CD14-positive monocyte (primary cell): ENCODE measurements at regions not wholly inside any gene's neighbourhood (a gene's known extent, or its start where the extent isn't known, plus 50 kb on each side); places are given as distances from the start of the nearest gene placed in this dataset.

Experiments used
- DNase-seq, 3 donors: peaks; one replicate each; pipeline ENCODE4 v3.0.0-alpha.2; 2011 to 2022
- H2AFZ ChIP-seq: 2 replicates; pipeline ENCODE4 v1.6.0; 2012; ENCODE audit warnings: mild to moderate bottlenecking, low read depth, low read length, inconsistent platforms; ENCODE audit not compliant: insufficient read depth, poor library complexity, severe bottlenecking
- H3K27ac ChIP-seq, 2 donors: 1 replicate in 1 of 2; 2 replicates in 1 of 2; pipeline ENCODE4 v1.5.1; 2012 to 2013; ENCODE audit warnings: low read length in 2 of 2, control low read depth in 1 of 2, inconsistent platforms in 1 of 2, low read depth in 1 of 2, mild to moderate bottlenecking in 1 of 2
- H3K27me3 ChIP-seq, 2 donors: one replicate each; pipeline versions ENCODE4 v1.6.0 to v1.6.1; 2011 to 2013; ENCODE audit warnings: low read length in 2 of 2; ENCODE audit not compliant: control insufficient read depth in 2 of 2, insufficient read depth in 2 of 2
- H3K36me3 ChIP-seq, 2 donors: replicated peaks in 1 of 2; 1 replicate in 1 of 2; 2 replicates in 1 of 2; pipeline versions ENCODE4 v1.5.1 to v1.6.1; 2012 to 2013; ENCODE audit warnings: low read length in 2 of 2, control low read depth in 1 of 2, inconsistent platforms in 1 of 2, mild to moderate bottlenecking in 1 of 2; ENCODE audit not compliant: insufficient read depth in 2 of 2, control insufficient read depth in 1 of 2
- H3K4me1 ChIP-seq, 2 donors: 1 replicate in 1 of 2; 2 replicates in 1 of 2; pipeline versions ENCODE4 v1.5.1 to v1.6.1; 2012 to 2013; ENCODE audit warnings: low read length in 2 of 2, control low read depth in 1 of 2, inconsistent platforms in 1 of 2, mild to moderate bottlenecking in 1 of 2, moderate library complexity in 1 of 2; ENCODE audit not compliant: insufficient read depth in 2 of 2, control insufficient read depth in 1 of 2
- H3K4me2 ChIP-seq: replicated peaks from 2 replicates; pipeline ENCODE3; 2012; ENCODE audit warnings: low read length, moderate library complexity, mild to moderate bottlenecking; ENCODE audit not compliant: poor library complexity, severe bottlenecking; ENCODE audit errors: extremely low read depth
- H3K4me3 ChIP-seq, 3 experiments: fragments of 200-600 bp in 1 of 3; sonication (generic) in 1 of 3; replicated peaks in 1 of 3; 1 replicate in 2 of 3; 2 replicates in 1 of 3; pipeline ENCODE4 v1.5.1; 2011 to 2013; ENCODE audit warnings: low read length in 3 of 3, mild to moderate bottlenecking in 3 of 3, control low read depth in 2 of 3, low read depth in 2 of 3, inconsistent platforms in 1 of 3, moderate library complexity in 1 of 3
- H3K79me2 ChIP-seq: 2 replicates; pipeline ENCODE4 v1.6.0; 2012; ENCODE audit warnings: mild to moderate bottlenecking, control low read depth, inconsistent platforms, low read length, moderate library complexity; ENCODE audit not compliant: insufficient read depth
- H3K9ac ChIP-seq: 2 replicates; pipeline ENCODE4 v1.6.0; 2017; ENCODE audit warnings: low read length, mild to moderate bottlenecking; ENCODE audit not compliant: insufficient read depth, poor library complexity, severe bottlenecking
- H3K9me3 ChIP-seq, 2 donors: replicated peaks in 1 of 2; 1 replicate in 1 of 2; 2 replicates in 1 of 2; pipeline versions ENCODE4 v1.5.1 to v1.6.1; 2012 to 2013; ENCODE audit warnings: low read length in 2 of 2, control low read depth in 1 of 2; ENCODE audit not compliant: control insufficient read depth in 1 of 2, insufficient read depth in 1 of 2
- H4K20me1 ChIP-seq: 2 replicates; pipeline ENCODE4 v1.6.0; 2012; ENCODE audit warnings: mild to moderate bottlenecking, low read length, control low read depth, moderate library complexity; ENCODE audit not compliant: insufficient read depth
- H3K27ac Mint-ChIP-seq, 7 donors: one replicate each; pipeline ENCODE4 v1.8.0; 2020; ENCODE audit warnings: mild to moderate bottlenecking in 7 of 7, mixed read lengths in 7 of 7, moderate library complexity in 6 of 7, inconsistent platforms in 2 of 7
- H3K27me3 Mint-ChIP-seq, 3 donors: one replicate each; pipeline ENCODE4 v1.8.0; 2021 to 2022; ENCODE audit warnings: low read depth in 3 of 3, mild to moderate bottlenecking in 3 of 3, mixed read lengths in 3 of 3, moderate library complexity in 3 of 3, inconsistent platforms in 1 of 3
- H3K36me3 Mint-ChIP-seq, 2 donors: one replicate each; pipeline ENCODE4 v1.8.0; 2020; ENCODE audit warnings: mixed read lengths in 2 of 2, inconsistent platforms in 1 of 2, mild to moderate bottlenecking in 1 of 2
- H3K4me1 Mint-ChIP-seq: one replicate; pipeline ENCODE4 v1.8.0; 2020; ENCODE audit warnings: mild to moderate bottlenecking, mixed read lengths
- H3K4me3 Mint-ChIP-seq, 2 donors: one replicate each; pipeline ENCODE4 v1.8.0; 2020; ENCODE audit warnings: mild to moderate bottlenecking in 2 of 2, mixed read lengths in 2 of 2, moderate library complexity in 1 of 2
- H3K9me3 Mint-ChIP-seq, 7 donors: one replicate each; pipeline ENCODE4 v1.8.0; 2020 to 2022; ENCODE audit warnings: mixed read lengths in 7 of 7, mild to moderate bottlenecking in 6 of 7, moderate library complexity in 6 of 7, inconsistent platforms in 2 of 7
- CTCF ChIP-seq: fragments of 200-600 bp; IDR thresholded peaks from one replicate; pipeline ENCODE4 v1.8.0; 2022; ENCODE audit warnings: antibody characterized with exemption, mild to moderate bottlenecking
- WGBS: methylation state at CpG from one replicate; pipeline ENCODE4 v1.1.5; 2013; ENCODE audit warnings: missing lambda C conversion rate; ENCODE audit not compliant: insufficient coverage; 5-methylcytosine and 5-hydroxymethylcytosine counted together
- intact Hi-C, 2 donors: fragments of 100-400 bp; cut with micrococcal nuclease; formaldehyde crosslinking; loops; one replicate each; pipeline versions ENCODE4 v1.15.0 to v1.15.1; 2023

- H3K9me3 Mint-ChIP-seq = no peaks in the 10 kb centered on the region
- H2AFZ ChIP-seq = no peak overlapping the region
- no peak for DNase-seq
- peaks cover 7 to 10% of the 10 kb centered on the region in 2 donors for H3K4me1 ChIP-seq
- no peaks in the 10 kb centered on the region for H3K79me2 ChIP-seq
- H3K4me3 Mint-ChIP-seq = no peak overlapping the region
- peak overlapping the region in 1 of 7 donors; percentile 21 for H3K27ac Mint-ChIP-seq
- no peak for TF ChIP-seq CTCF
- H3K4me3 ChIP-seq = no peak overlapping the region
- WGBS = 89% methylated on average over 1 of the region's 1 CpG
- no peaks in the 10 kb centered on the region for H3K36me3 ChIP-seq
- no peaks in the 10 kb centered on the region for H4K20me1 ChIP-seq
- peaks cover 13% of the 10 kb centered on the region for H3K4me1 Mint-ChIP-seq
- no peaks in the 10 kb centered on the region for H3K9me3 ChIP-seq
- no peak overlapping the region for H3K27ac ChIP-seq
- H3K36me3 Mint-ChIP-seq = no peaks in the 10 kb centered on the region
- intact Hi-C loops = no loop called here
- no peak overlapping the region for H3K9ac ChIP-seq
- H3K27me3 ChIP-seq = no peaks in the 10 kb centered on the region
- H3K4me2 ChIP-seq = no peak overlapping the region
- H3K27me3 Mint-ChIP-seq = peaks cover 2 to 16% (median 12%) of the 10 kb centered on the region in 3 donors
These were observed 72.1 kb upstream of the GRAMD2B start for GRCh38 chr5:126351153-126351552.

- Histone ChIP-seq H3K9me3 (no peaks in the 10 kb centered on the region), H3K27ac (no peak overlapping the region), H2AFZ (peak overlapping the region; percentile 60), H3K4me1 (peaks cover 7 to 22% of the 10 kb centered on the region in 2 donors), H3K27me3 (no peaks in the 10 kb centered on the region), H4K20me1 (no peaks in the 10 kb centered on the region), H3K79me2 (no peaks in the 10 kb centered on the region), H3K9ac (no peak overlapping the region), H3K36me3 (no peaks in the 10 kb centered on the region), H3K4me3 (peak overlapping the region in 1 of 3 experiments; percentile 41), H3K4me2 (peak overlapping the region; percentile 54)
- intact Hi-C loops = no loop called here
- peaks cover 0 to 10% (median 5%) of the 10 kb centered on the region in 3 donors for H3K27me3 Mint-ChIP-seq
- DNase-seq = peak in 1 of 3 donors; percentile 10
- peak overlapping the region in 1 of 2 donors; percentile 80 for H3K4me3 Mint-ChIP-seq
- no peak overlapping the region for H3K27ac Mint-ChIP-seq
- peaks cover 24% of the 10 kb centered on the region for H3K4me1 Mint-ChIP-seq
- no peaks in the 10 kb centered on the region for H3K9me3 Mint-ChIP-seq
- TF ChIP-seq CTCF = no peak
- WGBS = no CpG with 5 or more reads among the region's 6 CpGs
- no peaks in the 10 kb centered on the region for H3K36me3 Mint-ChIP-seq
These were observed 69.0 kb upstream of the GRAMD2B start for GRCh38 chr5:126354012-126354857.
